Vagina (tissue), 2 donors: ENCODE measurements at regions not wholly inside any gene's neighbourhood (a gene's known extent, or its start where the extent isn't known, plus 50 kb on each side); places are given as distances from the start of the nearest gene placed in this dataset.

Experiments
- CTCF ChIP-seq, 3 experiments: fragments of 450-650 bp in 2 of 3; fragments of 200-600 bp in 1 of 3; sonication (generic) in 1 of 3; IDR thresholded peaks; one replicate each; pipeline ENCODE4 v1.5.1; 2017 to 2019; ENCODE audit warnings: antibody characterized with exemption in 3 of 3, mild to moderate bottlenecking in 2 of 3, moderate library complexity in 2 of 3
- POLR2A ChIP-seq, 2 donors: fragments of 450-650 bp; IDR thresholded peaks; one replicate each; pipeline ENCODE4 v1.6.1; 2017; ENCODE audit warnings: antibody characterized with exemption in 2 of 2, mild to moderate bottlenecking in 2 of 2, moderate library complexity in 2 of 2
- POLR2AphosphoS5 ChIP-seq, 2 donors: sonication (generic); formaldehyde crosslinking; IDR thresholded peaks; one replicate each; pipeline ENCODE4 v1.9.0; 2017; ENCODE audit warnings: antibody characterized with exemption in 2 of 2, mild to moderate bottlenecking in 2 of 2, low read depth in 1 of 2; ENCODE audit not compliant: insufficient read depth in 1 of 2

GRCh38 chr6:139871165-139871710, 496.8 kb upstream of the CITED2 start:
- TF ChIP-seq CTCF (IDR thresholded peaks at IDR 0.05) (no peak), POLR2A (IDR thresholded peaks at IDR 0.05) (no peak), POLR2AphosphoS5 (IDR thresholded peaks at IDR 0.05; ENCODE audit: insufficient read depth in 1 of 2, low read depth in 1 of 2) (no peak)
